GM21619 (cell line): ENCODE measurements at regions not wholly inside any gene's neighbourhood (a gene's known extent, or its start where the extent isn't known, plus 50 kb on each side); places are given as distances from the start of the nearest gene placed in this dataset.
"Not testable (repeated sequence)": the region's sequence is repeated elsewhere in the genome, so short reads cannot be mapped to it uniquely, and the experiment has no call there.

Experiments
- ATAC-seq: cut with Tn5 transposase; IDR thresholded peaks from one replicate; pipeline ENCODE4 v1.9.1; 2021; ENCODE audit not compliant: unreplicated experiment

DNA sequence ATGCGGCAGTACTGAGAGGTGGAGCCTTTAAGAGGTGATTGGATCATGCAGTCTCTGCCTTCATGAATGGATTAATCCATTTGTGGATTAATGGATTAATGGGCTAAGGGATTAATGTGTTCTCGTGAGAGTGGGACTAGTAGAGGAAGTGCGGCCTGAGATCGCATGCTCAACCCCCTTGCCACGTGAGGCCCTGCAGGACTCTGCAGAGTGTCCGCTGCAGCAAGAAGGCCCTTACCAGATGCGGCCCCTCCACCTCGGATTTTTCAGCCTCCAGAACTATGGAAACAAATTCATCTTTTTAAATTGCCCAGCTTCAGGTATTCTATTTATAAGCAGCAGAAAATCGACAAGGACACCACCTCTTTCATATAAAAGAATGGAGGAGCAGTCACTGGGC lies 148.8 kb downstream of the TPRA1 start:
- ATAC-seq, result no peak

DNA sequence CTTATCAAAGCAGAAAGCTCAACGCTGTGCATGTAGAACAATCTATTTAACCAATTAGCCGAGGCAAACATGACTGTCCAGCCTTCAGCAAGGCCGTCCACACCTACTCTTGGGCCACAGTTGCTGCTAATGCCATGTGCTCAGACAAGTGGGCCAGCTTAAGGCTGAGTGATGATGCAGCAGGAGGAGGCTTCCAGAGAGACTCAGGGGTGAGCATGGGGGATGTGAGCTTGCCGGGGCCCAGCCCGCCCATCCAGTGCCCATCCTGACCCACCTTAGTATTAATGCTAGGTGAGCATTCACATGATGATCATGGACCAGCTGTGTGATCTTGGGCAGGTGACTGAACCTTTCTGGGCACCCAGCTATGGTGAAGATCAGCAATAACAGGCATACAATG lies 150.1 kb downstream of the TPRA1 start:
- no peak for ATAC-seq

GRCh38 chr3:127439621-127440020 lies 150.9 kb downstream of the TPRA1 start:
- ATAC-seq, result no peak

GRCh38 chr3:127438951-127439350 lies 151.1 kb upstream of the PRR20G start:
- ATAC-seq, result no peak

- ATAC-seq, result no peak
Observed at GRCh38 chr3:127438371-127438770, 150.5 kb upstream of the PRR20G start.

- ATAC-seq, result not testable (repeated sequence)
Observed at GRCh38 chr3:127435299-127435698, 147.5 kb upstream of the PRR20G start.

GRCh38 chr3:127431066-127431465 lies 143.2 kb upstream of the PRR20G start:
- no peak for ATAC-seq

GRCh38 chr3:127428344-127428997 lies 140.6 kb upstream of the PRR20G start:
- ATAC-seq, result no peak

DNA sequence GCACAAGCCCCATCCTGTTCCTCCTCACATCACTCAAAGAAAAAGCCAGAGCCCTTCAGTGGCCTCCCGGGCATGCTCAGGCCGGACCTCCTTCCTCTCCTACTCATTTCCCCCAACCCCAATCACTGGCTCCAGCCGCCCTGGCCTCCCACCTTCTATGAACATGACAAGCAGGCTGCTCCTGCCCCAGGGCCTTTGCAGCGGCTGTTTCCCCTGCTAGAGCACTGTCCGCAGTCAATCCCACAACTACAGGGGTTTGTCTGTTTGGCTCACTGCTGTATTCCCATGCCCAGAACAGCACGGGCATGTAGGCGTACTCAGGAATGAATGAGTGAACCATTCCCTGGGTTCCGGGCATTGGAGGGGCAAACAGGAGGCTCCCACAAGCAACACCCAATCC lies 139.8 kb upstream of the PRR20G start:
- ATAC-seq, result no peak

DNA sequence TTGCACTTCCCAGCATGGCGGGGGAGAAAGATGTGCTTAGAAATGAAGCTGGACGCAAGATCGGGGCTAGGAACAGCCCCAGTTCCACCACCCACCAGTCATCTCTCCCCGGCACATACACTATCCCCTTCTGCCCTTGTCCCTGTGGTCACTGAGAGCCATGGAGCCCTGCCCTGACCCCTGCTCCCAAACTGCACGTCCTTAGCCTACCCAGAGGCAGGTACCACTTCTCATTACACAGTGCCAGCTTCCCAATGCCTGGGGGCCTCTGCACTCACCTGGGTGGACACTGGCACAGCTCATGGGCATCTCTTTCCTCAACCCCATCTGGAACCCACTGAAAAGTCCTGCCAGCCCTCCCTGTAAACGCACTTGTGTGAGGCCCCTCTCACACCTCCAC lies 139.3 kb upstream of the PRR20G start:
- no peak for ATAC-seq

DNA sequence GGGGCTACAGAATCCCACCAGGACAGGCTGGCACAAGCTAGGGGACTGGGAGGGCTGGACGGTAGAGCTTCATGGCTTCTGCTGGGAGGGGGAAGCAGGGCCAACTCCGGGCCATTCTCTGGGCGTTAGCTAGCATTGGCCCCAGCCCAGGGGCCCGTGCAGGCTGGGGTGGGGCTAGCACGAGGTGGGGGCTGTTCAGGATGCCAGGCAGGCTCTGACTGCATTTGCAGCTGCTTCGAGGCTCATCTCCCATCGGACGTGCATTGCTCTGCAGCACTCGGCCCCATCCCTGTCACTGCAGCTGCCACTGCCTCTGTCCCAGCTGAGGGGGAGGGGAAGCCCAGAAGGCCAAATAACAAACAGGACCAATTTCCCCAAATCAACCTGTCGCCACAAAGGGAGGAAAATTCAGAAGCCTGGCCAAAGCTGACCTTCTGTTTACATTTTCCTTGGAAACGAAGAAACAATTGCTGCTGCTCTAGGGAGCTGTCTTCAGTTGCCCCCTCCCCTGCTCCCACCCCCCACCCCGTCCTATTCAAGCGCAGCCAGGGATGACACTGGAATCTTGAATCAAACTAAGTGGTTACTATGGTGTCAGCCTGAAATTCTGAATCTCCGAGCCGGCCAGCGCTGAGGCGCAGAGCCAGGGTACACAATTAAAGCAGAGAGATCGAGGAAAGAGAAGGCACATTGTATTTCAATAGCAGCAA lies 138.8 kb upstream of the PRR20G start:
- ATAC-seq, result no peak

DNA sequence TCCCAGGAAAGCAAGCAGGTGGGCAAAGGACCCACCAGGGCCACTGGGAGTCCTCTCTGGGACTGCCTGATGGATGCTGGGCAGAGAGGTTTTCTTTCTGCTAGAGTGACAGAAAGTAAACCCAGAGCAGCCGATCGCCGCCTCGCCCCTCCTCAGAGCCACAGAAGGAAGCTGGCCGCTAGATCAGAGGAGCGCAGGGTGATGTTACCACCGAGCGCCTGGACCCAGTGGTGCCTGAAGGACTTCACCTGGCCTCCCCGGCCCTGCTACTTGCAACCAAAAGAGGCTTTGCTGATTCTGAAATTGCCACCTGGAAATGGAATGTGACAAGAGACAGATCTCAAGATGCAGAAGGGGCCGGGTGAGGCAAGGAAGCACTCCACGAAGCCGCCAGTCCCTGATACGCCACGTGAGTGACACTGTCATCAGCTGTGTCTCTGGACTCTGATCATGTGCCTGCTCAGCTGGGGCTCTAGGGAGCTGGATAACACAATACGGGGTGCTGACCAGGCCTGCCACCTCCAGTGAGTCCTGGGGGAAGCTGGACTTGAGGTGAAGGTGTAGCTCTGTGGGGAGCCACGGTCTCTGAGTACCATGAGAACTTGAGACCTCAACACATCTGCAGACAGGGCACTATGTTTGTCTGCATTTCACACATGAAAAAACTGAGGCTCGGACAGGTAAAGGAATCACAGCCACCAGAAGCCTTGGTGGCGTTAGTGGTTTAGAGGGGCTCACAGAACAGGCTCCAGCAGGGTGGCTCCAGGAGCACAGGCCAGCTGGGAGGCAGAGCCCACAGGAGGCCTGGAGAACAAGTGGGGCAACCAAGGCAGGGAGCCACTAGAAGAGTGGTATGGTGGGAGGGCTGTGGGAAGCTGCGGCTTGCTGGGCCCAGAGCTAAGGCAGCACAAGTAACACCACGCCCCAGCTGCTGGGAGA lies 137.9 kb upstream of the PRR20G start:
- no peak for ATAC-seq

- ATAC-seq, result no peak
Observed at GRCh38 chr3:127424766-127425504, 137.1 kb upstream of the PRR20G start.

DNA sequence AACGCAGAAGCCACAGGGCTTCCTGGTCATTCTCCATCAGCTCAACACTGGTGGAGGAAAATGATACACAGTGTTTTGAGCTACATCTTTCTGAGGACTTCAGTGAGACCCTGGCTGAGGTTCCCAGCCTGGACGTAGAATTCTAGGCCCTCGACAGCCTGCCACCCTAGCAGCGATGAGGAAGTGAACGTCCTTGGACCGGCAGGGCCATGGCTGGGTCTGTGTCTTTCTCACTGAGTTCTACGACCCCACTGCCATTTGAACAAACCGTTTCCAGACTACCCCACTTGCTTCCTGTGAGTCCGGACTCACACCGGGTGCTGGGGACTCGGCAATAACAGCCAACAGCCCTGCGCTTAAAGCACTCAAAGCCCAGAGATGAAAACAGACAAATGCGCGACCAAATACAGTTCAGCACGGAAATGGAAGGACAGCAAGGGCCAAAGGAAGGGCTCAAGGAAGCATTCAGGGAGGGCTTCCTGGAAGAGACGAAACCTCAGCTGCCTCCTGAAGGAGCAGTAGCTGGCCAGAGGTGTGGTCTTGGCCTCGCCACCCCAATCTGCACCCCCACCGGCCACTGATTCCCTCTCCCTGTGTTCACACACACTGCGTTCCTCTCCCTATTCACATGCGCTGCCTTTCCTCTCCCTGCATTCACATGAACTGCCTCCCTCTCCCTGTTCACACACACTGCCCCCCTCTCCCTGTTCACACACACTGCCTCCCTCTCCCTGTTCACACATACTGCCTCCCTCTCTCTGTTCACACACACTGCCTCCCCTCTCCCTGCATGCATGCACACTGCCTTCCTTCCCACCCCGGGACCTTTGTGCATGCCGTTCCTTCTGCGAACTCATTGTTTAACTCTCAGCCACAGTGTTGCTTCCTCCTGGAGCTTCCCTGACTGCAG lies 136.3 kb upstream of the PRR20G start:
- no peak for ATAC-seq

- no peak for ATAC-seq
Observed at GRCh38 chr3:127422663-127423375, 135.0 kb upstream of the PRR20G start.

DNA sequence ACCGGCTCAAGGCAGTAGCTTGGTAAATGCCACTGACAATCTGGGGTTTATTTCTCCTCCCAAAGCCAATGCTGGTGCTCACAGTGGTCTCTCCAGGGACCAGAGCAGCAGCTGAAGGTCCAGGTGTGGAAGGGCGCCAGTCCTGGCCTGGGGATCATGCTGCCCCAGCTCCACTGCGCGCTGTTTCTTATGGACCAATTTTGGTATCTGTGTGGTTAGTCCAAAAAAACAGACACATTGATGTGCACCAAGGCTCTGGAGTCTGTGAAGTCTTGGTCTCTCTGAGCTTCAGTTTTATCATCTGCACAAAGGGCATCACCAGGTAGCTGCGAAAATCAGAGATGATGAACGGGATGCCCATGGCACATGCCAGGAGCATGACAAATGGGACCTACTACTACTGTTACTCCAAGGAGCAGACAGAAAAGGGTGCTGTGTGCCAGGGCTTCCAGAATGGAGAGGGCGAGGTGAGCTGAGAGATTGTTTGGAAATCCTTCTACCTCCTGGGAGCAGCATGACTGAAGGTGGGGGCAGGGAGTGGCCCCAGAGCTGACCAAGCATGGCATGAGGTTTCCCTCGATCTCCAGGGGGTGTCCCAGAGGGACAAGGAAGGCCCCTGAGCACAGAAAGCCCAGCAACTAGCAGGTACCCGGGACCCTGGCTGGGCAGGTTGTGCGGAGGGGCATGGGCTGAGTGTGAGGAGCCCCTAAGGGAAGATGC lies 134.3 kb upstream of the PRR20G start:
- no peak for ATAC-seq

DNA sequence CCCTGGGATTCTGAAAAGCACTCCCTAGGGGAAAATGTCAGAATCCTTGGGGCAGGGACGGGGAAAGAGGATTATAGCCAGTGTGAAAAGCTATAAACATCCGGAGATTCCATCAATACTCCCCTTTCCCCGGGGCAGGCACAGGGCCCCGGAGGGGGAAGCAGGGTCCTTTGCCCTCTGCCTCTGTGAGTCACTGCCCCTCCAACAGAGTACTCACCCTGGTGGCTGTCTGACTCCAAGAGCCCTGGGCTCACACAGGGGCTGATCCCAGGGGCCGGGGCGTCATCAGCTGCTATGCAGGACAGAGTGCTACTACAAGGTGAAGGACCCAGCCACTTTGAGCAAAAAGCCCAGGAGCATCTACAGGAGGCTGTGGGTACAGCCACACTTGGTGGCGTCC lies 133.0 kb upstream of the PRR20G start:
- no peak for ATAC-seq

DNA sequence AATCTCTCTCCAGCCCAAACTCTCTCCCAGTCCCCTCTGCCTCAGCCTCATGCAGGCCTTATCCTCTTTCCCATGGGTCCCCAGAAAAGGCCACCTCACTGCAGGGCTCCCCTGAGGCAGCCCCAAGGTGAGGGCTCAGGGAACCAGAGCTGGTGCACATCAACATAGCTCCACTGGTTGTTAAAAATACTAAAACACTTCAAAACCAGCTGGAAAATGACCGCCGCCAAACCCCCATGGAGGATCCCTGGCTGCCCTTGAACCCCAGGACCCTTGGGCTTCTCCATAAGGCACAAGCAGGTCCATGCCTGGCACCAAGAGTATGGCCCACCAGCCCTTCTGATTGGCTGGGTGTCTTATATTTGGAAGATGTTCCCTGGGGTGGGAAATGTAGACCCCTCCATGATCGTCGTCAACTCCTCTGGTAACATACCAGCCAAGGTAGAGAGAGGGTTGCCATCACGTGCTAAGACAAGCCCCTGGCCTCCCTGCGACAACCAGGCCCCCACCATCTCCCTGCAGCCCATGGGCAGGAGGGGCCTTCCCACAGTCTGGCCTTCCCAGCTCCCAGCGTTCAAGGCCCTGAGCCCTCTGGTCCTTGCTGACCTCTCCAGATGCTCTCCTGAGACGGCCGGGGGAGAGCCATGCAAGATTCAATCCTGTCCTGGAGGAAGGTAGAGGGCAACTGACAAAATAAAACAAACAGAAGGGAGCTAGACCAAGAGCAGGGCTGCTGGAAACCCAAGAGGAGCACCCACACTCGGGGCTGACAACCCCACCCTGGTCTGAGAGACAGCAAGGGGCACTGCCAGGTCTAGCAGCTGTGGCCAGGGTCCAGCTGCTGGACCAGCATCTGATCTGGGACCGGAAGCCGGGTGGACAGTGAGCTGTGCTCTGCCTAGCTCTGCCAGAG lies 132.1 kb upstream of the PRR20G start:
- ATAC-seq, result no peak
